Keratinocyte (primary cell): ENCODE measurements at regions not wholly inside any gene's neighbourhood (a gene's known extent, or its start where the extent isn't known, plus 50 kb on each side); places are given as distances from the start of the nearest gene placed in this dataset.

Experiments used
- DNase-seq: peaks from one replicate; pipeline ENCODE4 v3.0.0-alpha.2; 2011; ENCODE audit warnings: low read depth, missing footprints, low spot score
- FAIRE-seq: peaks from 2 replicates; lab custom pipeline; 2011; peaks lifted over from hg19 to GRCh38; lab: Jason Lieb, UNC
- H2AFZ ChIP-seq: 2 replicates; pipeline ENCODE4 v1.6.0; 2012; ENCODE audit warnings: low read length, control low read depth, inconsistent platforms; ENCODE audit not compliant: control insufficient read depth
- H3K27ac ChIP-seq: 2 replicates; pipeline ENCODE4 v1.5.1; 2011; ENCODE audit warnings: low read length; ENCODE audit not compliant: control insufficient read depth, insufficient read depth
- H3K27me3 ChIP-seq: 3 replicates; pipeline ENCODE4 v1.6.0; 2011; ENCODE audit warnings: low read length; ENCODE audit not compliant: control insufficient read depth, insufficient read depth; ENCODE audit errors: extremely low read depth
- H3K36me3 ChIP-seq, 2 experiments: 2 replicates in 1 of 2; 3 replicates in 1 of 2; pipeline ENCODE4 v1.5.1; 2011; ENCODE audit warnings: low read length in 2 of 2, mild to moderate bottlenecking in 1 of 2; ENCODE audit not compliant: control insufficient read depth in 2 of 2, insufficient read depth in 2 of 2; ENCODE audit errors: extremely low read depth in 1 of 2
- H3K4me1 ChIP-seq: 3 replicates; pipeline ENCODE4 v1.5.1; 2011; ENCODE audit warnings: low read length; ENCODE audit not compliant: control insufficient read depth, insufficient read depth; ENCODE audit errors: extremely low read depth
- H3K4me2 ChIP-seq: 3 replicates; pipeline ENCODE4 v1.6.0; 2011; ENCODE audit warnings: low read depth, low read length; ENCODE audit not compliant: control insufficient read depth, insufficient read depth; ENCODE audit errors: extremely low read depth
- H3K4me3 ChIP-seq, 3 experiments: fragments of 200-600 bp in 1 of 3; sonication (generic) in 1 of 3; 2 replicates in 2 of 3; 3 replicates in 1 of 3; pipeline ENCODE4 v1.5.1; 2011 to 2016; ENCODE audit warnings: low read length in 3 of 3, mild to moderate bottlenecking in 3 of 3, control low read depth in 2 of 3, inconsistent platforms in 1 of 3, low read depth in 1 of 3, mixed read lengths in 1 of 3, mixed run types in 1 of 3, moderate library complexity in 1 of 3; ENCODE audit not compliant: control insufficient read depth in 2 of 3, insufficient read depth in 2 of 3; ENCODE audit errors: extremely low read depth in 1 of 3
- H3K79me2 ChIP-seq: 2 replicates; pipeline ENCODE4 v1.6.0; 2012; ENCODE audit warnings: low read length; ENCODE audit not compliant: control insufficient read depth, insufficient read depth
- H3K9ac ChIP-seq: 3 replicates; pipeline ENCODE4 v1.6.0; 2011; ENCODE audit warnings: low read length; ENCODE audit not compliant: control insufficient read depth, insufficient read depth; ENCODE audit errors: extremely low read depth
- H3K9me1 ChIP-seq: 3 replicates; pipeline ENCODE4 v1.6.0; 2011; ENCODE audit warnings: low read length; ENCODE audit not compliant: control insufficient read depth, insufficient read depth; ENCODE audit errors: extremely low read depth
- H3K9me3 ChIP-seq: 2 replicates; pipeline ENCODE4 v1.5.1; 2012; ENCODE audit warnings: low read depth, low read length; ENCODE audit not compliant: control insufficient read depth
- H4K20me1 ChIP-seq: 3 replicates; pipeline ENCODE4 v1.6.0; 2011; ENCODE audit warnings: low read length; ENCODE audit not compliant: control insufficient read depth, insufficient read depth; ENCODE audit errors: extremely low read depth
- EZH2 ChIP-seq: IDR thresholded peaks from one replicate; pipeline ENCODE4 v1.6.1; 2012; ENCODE audit warnings: inconsistent platforms, mild to moderate bottlenecking, low read length, moderate library complexity
- dilution Hi-C: fragments of 300-500 bp; cut with MboI; formaldehyde crosslinking; loops from one replicate; pipeline ENCODE4 v1.7.0; 2020; ENCODE audit warnings: low sequenced_read_pairs; ENCODE audit not compliant: extremely low pct_ligation_motif_present
- TF ChIP-seq, protein P1 (sequence below), 3 experiments: IDR thresholded peaks in 1 of 3; conservative IDR thresholded peaks in 1 of 3; optimal IDR thresholded peaks in 1 of 3; 2 replicates in 2 of 3; 3 replicates in 1 of 3; pipeline versions ENCODE3 to v1.5.1; 2011; ENCODE audit warnings: low read length in 3 of 3, mild to moderate bottlenecking in 3 of 3, moderate library complexity in 2 of 3, control low read depth in 1 of 3, inconsistent platforms in 1 of 3; ENCODE audit not compliant: insufficient read depth in 2 of 3; ENCODE audit errors: extremely low read depth in 1 of 3

DNA sequence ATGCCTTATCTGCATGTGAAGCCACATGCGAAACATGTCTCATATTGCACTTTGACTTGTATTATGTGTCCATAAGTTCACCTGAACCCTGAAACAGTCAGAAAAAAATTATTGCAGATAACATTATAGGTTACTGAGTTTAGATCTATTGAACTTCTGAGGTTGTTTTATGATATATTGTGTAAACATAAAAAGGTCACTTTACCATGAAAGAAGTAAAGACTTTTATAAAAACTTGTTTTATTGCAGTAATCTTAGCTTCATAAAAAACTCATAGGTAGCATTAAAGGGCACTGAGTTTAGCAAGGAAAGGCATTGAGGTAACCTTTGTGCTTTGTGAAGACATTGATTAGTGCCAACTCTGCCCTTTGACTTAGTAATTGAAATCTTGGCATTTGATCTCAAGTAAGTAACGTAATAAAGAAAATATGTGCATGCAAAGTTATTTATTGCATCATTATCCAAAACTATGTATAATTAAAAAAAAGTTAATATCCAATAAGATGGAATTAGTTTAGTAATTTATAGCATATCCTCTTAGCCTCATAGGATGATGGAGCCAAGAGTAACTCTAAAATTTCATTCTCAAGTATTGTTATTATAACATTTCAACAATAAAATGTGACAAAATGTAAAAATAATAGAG, 313.3 kb upstream of the ATP2B1 start:
- Histone ChIP-seq H3K79me2 (no peaks in the 10 kb centered on the region), H3K9me3 (no peaks in the 10 kb centered on the region), H3K4me2 (no peak overlapping the region), H3K9ac (no peak overlapping the region), H3K4me1 (peaks cover 8% of the 10 kb centered on the region), H3K36me3 (no peaks in the 10 kb centered on the region), H2AFZ (no peak overlapping the region), H3K4me3 (no peak overlapping the region), H3K27ac (no peak overlapping the region), H4K20me1 (no peaks in the 10 kb centered on the region), H3K27me3 (no peaks in the 10 kb centered on the region), H3K9me1 (no peaks in the 10 kb centered on the region)
- TF ChIP-seq EZH2, result no peak
- TF ChIP-seq, protein P1, sequence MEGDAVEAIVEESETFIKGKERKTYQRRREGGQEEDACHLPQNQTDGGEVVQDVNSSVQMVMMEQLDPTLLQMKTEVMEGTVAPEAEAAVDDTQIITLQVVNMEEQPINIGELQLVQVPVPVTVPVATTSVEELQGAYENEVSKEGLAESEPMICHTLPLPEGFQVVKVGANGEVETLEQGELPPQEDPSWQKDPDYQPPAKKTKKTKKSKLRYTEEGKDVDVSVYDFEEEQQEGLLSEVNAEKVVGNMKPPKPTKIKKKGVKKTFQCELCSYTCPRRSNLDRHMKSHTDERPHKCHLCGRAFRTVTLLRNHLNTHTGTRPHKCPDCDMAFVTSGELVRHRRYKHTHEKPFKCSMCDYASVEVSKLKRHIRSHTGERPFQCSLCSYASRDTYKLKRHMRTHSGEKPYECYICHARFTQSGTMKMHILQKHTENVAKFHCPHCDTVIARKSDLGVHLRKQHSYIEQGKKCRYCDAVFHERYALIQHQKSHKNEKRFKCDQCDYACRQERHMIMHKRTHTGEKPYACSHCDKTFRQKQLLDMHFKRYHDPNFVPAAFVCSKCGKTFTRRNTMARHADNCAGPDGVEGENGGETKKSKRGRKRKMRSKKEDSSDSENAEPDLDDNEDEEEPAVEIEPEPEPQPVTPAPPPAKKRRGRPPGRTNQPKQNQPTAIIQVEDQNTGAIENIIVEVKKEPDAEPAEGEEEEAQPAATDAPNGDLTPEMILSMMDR (optimal IDR thresholded peaks at IDR 0.05 in 1 of 3, IDR thresholded peaks at IDR 0.05 in 1 of 3, conservative IDR thresholded peaks at IDR 0.05 in 1 of 3; ENCODE audit: extremely low read depth in 1 of 3, insufficient read depth in 2 of 3, low read length in 3 of 3), result no peak
- FAIRE-seq (no peak), DNase-seq (no peak)
- dilution Hi-C loops, result no loop called here

DNA sequence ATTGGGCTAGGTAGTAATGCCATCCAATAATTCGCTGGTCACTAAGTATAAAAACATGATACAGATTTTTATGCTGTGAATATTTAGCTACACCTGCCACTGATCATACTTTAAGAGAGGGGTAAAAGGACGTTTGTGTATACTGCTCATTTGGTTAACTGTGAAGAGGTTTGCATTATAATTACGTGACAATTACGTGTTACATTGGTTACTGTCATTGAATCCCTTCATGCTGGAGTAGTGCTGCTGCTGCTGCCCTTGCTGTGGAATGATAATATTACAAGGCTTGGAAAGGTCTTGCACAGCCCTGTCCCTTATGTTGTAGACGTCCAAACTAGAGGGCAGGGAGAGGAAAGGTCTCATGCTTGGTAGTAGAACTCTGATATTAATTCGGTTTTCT, 312.2 kb upstream of the ATP2B1 start:
- H3K9ac ChIP-seq, result no peak overlapping the region
- no peak overlapping the region for H3K4me3 ChIP-seq
- no peaks in the 10 kb centered on the region for H4K20me1 ChIP-seq
- no peaks in the 10 kb centered on the region for H3K9me3 ChIP-seq
- FAIRE-seq (no peak), DNase-seq (no peak)
- H3K27ac ChIP-seq, result no peak overlapping the region
- H3K27me3 ChIP-seq, result no peaks in the 10 kb centered on the region
- H3K9me1 ChIP-seq, result no peaks in the 10 kb centered on the region
- no peak overlapping the region for H2AFZ ChIP-seq
- TF ChIP-seq EZH2, result no peak
- TF ChIP-seq, protein P1 (optimal IDR thresholded peaks at IDR 0.05 in 1 of 3, IDR thresholded peaks at IDR 0.05 in 1 of 3, conservative IDR thresholded peaks at IDR 0.05 in 1 of 3; ENCODE audit: extremely low read depth in 1 of 3, insufficient read depth in 2 of 3, low read length in 3 of 3), result no peak
- no peak overlapping the region for H3K4me2 ChIP-seq
- H3K36me3 ChIP-seq, result no peaks in the 10 kb centered on the region
- no peaks in the 10 kb centered on the region for H3K79me2 ChIP-seq
- H3K4me1 ChIP-seq, result peaks cover 8% of the 10 kb centered on the region
- dilution Hi-C loops, result no loop called here
